GM10266 (cell line): ENCODE measurements at regions not wholly inside any gene's neighbourhood (a gene's known extent, or its start where the extent isn't known, plus 50 kb on each side); places are given as distances from the start of the nearest gene placed in this dataset.
"Not testable (repeated sequence)": the region's sequence is repeated elsewhere in the genome, so short reads cannot be mapped to it uniquely, and the experiment has no call there.

Experiments
- DNase-seq: peaks from one replicate; pipeline ENCODE4 v3.0.0; 2012; ENCODE audit errors: extremely low spot score
- TF ChIP-seq, protein P1 (sequence below): IDR thresholded peaks from 2 replicates; pipeline ENCODE4 v1.5.1; 2012; ENCODE audit warnings: mild to moderate bottlenecking, low read depth; ENCODE audit not compliant: control insufficient read depth, insufficient read depth; ENCODE audit errors: missing control alignments

DNA sequence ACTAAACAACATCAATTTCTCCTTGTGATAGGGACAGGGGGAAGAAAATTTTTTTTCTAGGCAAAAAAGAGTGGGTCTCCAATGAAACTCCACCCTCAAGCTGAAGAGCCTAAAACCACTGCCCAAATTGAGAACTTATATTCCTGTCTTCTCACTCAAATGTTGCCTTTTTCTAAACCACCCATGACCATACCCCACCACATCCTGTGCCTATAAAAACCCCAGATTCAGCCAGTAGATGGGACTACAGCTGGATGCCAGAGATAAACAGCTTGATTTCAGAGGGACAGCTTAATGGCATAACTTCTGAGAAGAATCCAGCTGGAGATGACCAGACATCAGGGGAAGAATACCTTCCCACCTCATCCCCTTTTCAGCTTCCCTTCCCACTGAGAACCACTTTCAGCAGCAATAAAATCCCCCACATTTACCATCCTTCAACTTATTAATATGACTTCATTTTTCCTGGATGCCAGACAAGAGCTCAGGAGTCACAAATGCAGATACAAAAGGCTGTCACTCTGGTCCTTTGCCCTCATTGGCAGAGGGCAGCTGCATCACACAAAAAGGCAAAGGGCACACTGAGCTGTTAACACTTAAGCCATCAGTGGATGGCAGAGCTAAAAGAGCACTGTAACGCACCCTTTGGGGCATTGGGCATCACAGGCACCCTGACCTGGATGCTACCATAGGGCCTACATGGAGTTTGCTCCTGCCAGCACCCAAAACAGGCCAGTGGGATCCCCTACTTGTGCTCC lies 972.5 kb upstream of the CTNND2 start:
- no peak for DNase-seq
- TF ChIP-seq, protein P1, sequence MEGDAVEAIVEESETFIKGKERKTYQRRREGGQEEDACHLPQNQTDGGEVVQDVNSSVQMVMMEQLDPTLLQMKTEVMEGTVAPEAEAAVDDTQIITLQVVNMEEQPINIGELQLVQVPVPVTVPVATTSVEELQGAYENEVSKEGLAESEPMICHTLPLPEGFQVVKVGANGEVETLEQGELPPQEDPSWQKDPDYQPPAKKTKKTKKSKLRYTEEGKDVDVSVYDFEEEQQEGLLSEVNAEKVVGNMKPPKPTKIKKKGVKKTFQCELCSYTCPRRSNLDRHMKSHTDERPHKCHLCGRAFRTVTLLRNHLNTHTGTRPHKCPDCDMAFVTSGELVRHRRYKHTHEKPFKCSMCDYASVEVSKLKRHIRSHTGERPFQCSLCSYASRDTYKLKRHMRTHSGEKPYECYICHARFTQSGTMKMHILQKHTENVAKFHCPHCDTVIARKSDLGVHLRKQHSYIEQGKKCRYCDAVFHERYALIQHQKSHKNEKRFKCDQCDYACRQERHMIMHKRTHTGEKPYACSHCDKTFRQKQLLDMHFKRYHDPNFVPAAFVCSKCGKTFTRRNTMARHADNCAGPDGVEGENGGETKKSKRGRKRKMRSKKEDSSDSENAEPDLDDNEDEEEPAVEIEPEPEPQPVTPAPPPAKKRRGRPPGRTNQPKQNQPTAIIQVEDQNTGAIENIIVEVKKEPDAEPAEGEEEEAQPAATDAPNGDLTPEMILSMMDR: no peak

GRCh38 chr5:12870872-12871539 lies 966.8 kb upstream of the CTNND2 start:
- TF ChIP-seq, protein P1: no peak

DNA sequence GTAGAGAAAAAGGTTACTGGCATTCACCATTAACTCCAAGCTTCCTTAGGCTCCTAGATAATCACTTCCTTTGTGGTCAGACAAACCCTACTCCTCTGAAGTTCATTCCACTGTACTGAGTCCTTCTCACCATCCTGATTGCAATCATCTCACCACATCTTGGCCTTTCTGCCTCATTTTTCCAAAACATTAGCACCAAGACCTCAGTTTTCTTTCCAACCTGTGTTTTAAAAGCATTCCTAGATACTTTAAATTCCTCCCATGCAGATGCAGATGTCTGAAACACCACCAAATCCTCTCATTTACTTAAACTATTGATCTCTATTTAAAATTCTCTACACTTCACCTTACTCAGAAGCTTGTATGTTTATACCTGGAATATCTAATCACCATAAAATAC lies 961.3 kb upstream of the CTNND2 start:
- DNase-seq: no peak
- TF ChIP-seq, protein P1: no peak

More at GRCh38 chr5:12870872-12871539, 966.8 kb upstream of the CTNND2 start:
- no peak for DNase-seq

- TF ChIP-seq, protein P1: no peak
- no peak for DNase-seq
Measured at GRCh38 chr5:12861886-12862654, 957.8 kb upstream of the CTNND2 start.

DNA sequence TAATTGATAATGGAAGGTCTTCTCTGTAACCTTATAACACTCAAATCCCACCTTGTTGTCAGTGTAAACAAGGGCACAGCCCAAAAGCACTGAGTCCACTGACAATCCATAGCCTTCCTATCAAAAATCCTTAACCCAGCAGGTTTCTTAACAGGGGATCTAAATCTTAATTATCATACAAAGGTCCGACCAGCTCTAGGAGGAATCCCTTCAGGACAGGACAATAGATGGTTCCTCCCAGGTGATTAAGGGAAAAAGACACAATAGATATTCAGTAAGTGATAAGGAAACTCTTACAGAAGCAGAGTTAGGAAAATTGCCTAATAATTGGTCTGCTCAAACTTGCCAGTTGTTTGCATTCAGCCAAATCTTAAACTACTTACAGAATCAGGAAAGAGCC lies 951.9 kb upstream of the CTNND2 start:
- DNase-seq: not testable (repeated sequence)

GRCh38 chr5:12854386-12854785 lies 950.1 kb upstream of the CTNND2 start:
- DNase-seq: no peak
- TF ChIP-seq, protein P1: no peak

- TF ChIP-seq, protein P1: no peak
- DNase-seq: no peak
Measured at GRCh38 chr5:12851761-12852160, 947.5 kb upstream of the CTNND2 start.
